HepG2 (cell line): ENCODE measurements at regions not wholly inside any gene's neighbourhood (a gene's known extent, or its start where the extent isn't known, plus 50 kb on each side); places are given as distances from the start of the nearest gene placed in this dataset.

ENCODE experiments used
- ATAC-seq: fragments of 200-7000 bp; cut with Tn5 transposase; 3 replicates; pipeline ENCODE4 v1.9.1; 2020; ENCODE audit warnings: mild to moderate bottlenecking, moderate library complexity
- BruUV-seq: library from RNA; stranded (reverse); fragments of 400-500 nt; replicated peaks from 2 replicates; lab custom pipeline; 2021; lab: Mats Ljungman, UMichigan
- CTCF ChIA-PET: fragments of 300-600 bp; formaldehyde crosslinking; extraction: SDS; loops from one replicate; lab custom pipeline; 2021; ENCODE audit warnings: low total read pairs, inconsistent platforms, low intra/inter-chr PET ratio; lab: Yijun Ruan, JAX
- POLR2A ChIA-PET: fragments of 350-600 bp; sonication (Branson Sonifier 250); formaldehyde crosslinking; loops from one replicate; lab custom pipeline; 2020; ENCODE audit warnings: antibody characterized with exemption, inconsistent platforms; lab: Yijun Ruan, JAX
- DNase-seq: peaks from one replicate; pipeline ENCODE4 v3.0.0-alpha.2; 2015; ENCODE audit warnings: low spot score
- FAIRE-seq: peaks from 3 replicates; lab custom pipeline; 2011; peaks lifted over from hg19 to GRCh38; lab: Jason Lieb, UNC
- H2AFZ ChIP-seq: one replicate; pipeline ENCODE4 v1.6.1; 2011; ENCODE audit warnings: low read length, inconsistent platforms
- H3K27ac ChIP-seq: fragments of 300-600 bp; 3 replicates; pipeline ENCODE4 v1.8.0; 2011; ENCODE audit warnings: mixed run types, mild to moderate bottlenecking, mixed read lengths, low read length, inconsistent platforms; ENCODE audit not compliant: insufficient read depth; ENCODE audit errors: extremely low read length
- H3K27me3 ChIP-seq, 2 experiments: fragments of 200-600 bp in 1 of 2; 2 replicates in 1 of 2; 3 replicates in 1 of 2; pipeline versions ENCODE4 v1.6.0 to v1.8.0; 2011; ENCODE audit warnings: low read length in 2 of 2, mild to moderate bottlenecking in 2 of 2, moderate library complexity in 2 of 2, inconsistent platforms in 1 of 2; ENCODE audit not compliant: insufficient read depth in 2 of 2, control insufficient read depth in 1 of 2
- H3K36me3 ChIP-seq, 2 experiments: fragments of 200-600 bp in 1 of 2; replicated peaks in 1 of 2; 2 replicates in 1 of 2; 3 replicates in 1 of 2; pipeline versions ENCODE4 v1.5.1 to v1.8.0; 2011; ENCODE audit warnings: low read length in 2 of 2, inconsistent platforms in 1 of 2; ENCODE audit not compliant: insufficient read depth in 2 of 2, control insufficient read depth in 1 of 2
- H3K4me1 ChIP-seq: 2 replicates; pipeline ENCODE4 v1.5.1; 2012; ENCODE audit warnings: low read length, inconsistent platforms; ENCODE audit not compliant: insufficient read depth
- H3K4me2 ChIP-seq: 2 replicates; pipeline ENCODE4 v1.6.0; 2011; ENCODE audit warnings: low read depth, low read length, inconsistent platforms
- H3K4me3 ChIP-seq, 3 experiments: fragments of 200-600 bp in 1 of 3; sonication (generic), shearing (Covaris generic) in 1 of 3; replicated peaks in 1 of 3; 2 replicates each; pipeline ENCODE4 v1.5.1; 2011 to 2016; ENCODE audit warnings: low read length in 3 of 3, inconsistent platforms in 2 of 3, low read depth in 2 of 3, mild to moderate bottlenecking in 2 of 3, control low read depth in 1 of 3, mixed read lengths in 1 of 3; ENCODE audit not compliant: insufficient read depth in 1 of 3
- H3K79me2 ChIP-seq: one replicate; pipeline ENCODE4 v1.6.1; 2011; ENCODE audit warnings: low read length, inconsistent platforms; ENCODE audit not compliant: insufficient read depth
- H3K9ac ChIP-seq: 2 replicates; pipeline ENCODE4 v1.6.0; 2011; ENCODE audit warnings: mild to moderate bottlenecking, low read depth, low read length, inconsistent platforms; ENCODE audit not compliant: insufficient read depth
- H3K9me3 ChIP-seq: 2 replicates; pipeline ENCODE4 v1.5.1; 2012; ENCODE audit warnings: mild to moderate bottlenecking, low read length
- H4K20me1 ChIP-seq: 2 replicates; pipeline ENCODE4 v1.6.0; 2011; ENCODE audit warnings: inconsistent platforms, mild to moderate bottlenecking, low read length, moderate library complexity; ENCODE audit not compliant: insufficient read depth
- ARHGAP35 ChIP-seq: sonication (generic); formaldehyde crosslinking; IDR thresholded peaks from 2 replicates; pipeline ENCODE4 v1.9.0; 2022; ENCODE audit warnings: mild to moderate bottlenecking, inconsistent platforms, moderate library complexity, missing genetic modification reagents, borderline replicate concordance
- HOXA5 ChIP-seq: sonication (generic); formaldehyde crosslinking; IDR thresholded peaks from 2 replicates; pipeline ENCODE4 v1.4.0; 2020; ENCODE audit warnings: missing genetic modification reagents
- U2AF1 ChIP-seq: fragments of 200-400 bp; formaldehyde crosslinking; optimal IDR thresholded peaks from 2 replicates; pipeline ENCODE3; 2017; ENCODE audit warnings: mild to moderate bottlenecking, low read depth, low read length
- WIZ ChIP-seq: sonication (generic); formaldehyde crosslinking; IDR thresholded peaks from 2 replicates; pipeline ENCODE4 v1.5.1; 2020; ENCODE audit warnings: mild to moderate bottlenecking, missing genetic modification reagents
- YEATS2 ChIP-seq: sonication (generic); formaldehyde crosslinking; IDR thresholded peaks from 2 replicates; pipeline ENCODE4 v1.4.0; 2020; ENCODE audit warnings: missing genetic modification reagents, borderline replicate concordance
- ZHX2 ChIP-seq, 2 experiments: sonication (generic) in 1 of 2; formaldehyde crosslinking in 1 of 2; IDR thresholded peaks; 2 replicates each; pipeline versions ENCODE4 v1.6.1 to v1.9.0; 2014 to 2022; ENCODE audit warnings: antibody characterized with exemption in 1 of 2, borderline replicate concordance in 1 of 2, inconsistent platforms in 1 of 2, low read depth in 1 of 2, missing genetic modification reagents in 1 of 2
- ZNF12 ChIP-seq: sonication (generic); formaldehyde crosslinking; IDR thresholded peaks from 2 replicates; pipeline ENCODE4 v1.5.0; 2020; ENCODE audit warnings: missing genetic modification reagents
- ZNF343 ChIP-seq: sonication (generic); formaldehyde crosslinking; IDR thresholded peaks from 2 replicates; pipeline ENCODE4 v1.4.0; 2020; ENCODE audit warnings: mild to moderate bottlenecking, missing genetic modification reagents
- ZNF354B ChIP-seq: sonication (generic); formaldehyde crosslinking; IDR thresholded peaks from 2 replicates; pipeline ENCODE4 v1.8.0; 2022; ENCODE audit warnings: mild to moderate bottlenecking, missing genetic modification reagents
- ZNF562 ChIP-seq: sonication (generic); formaldehyde crosslinking; IDR thresholded peaks from 2 replicates; pipeline ENCODE4 v1.8.0; 2022; ENCODE audit warnings: missing genetic modification reagents, borderline replicate concordance
- ZNF839 ChIP-seq: sonication (generic); formaldehyde crosslinking; IDR thresholded peaks from 2 replicates; pipeline ENCODE4 v1.4.0; 2020; ENCODE audit warnings: missing genetic modification reagents, mild to moderate bottlenecking, borderline replicate concordance
- ZNF879 ChIP-seq: sonication (generic); formaldehyde crosslinking; IDR thresholded peaks from 2 replicates; pipeline ENCODE4 v1.8.1; 2023; ENCODE audit warnings: missing genetic modification reagents
- ZSCAN9 ChIP-seq: IDR thresholded peaks from 2 replicates; pipeline ENCODE4 v1.6.1; 2016; ENCODE audit warnings: borderline replicate concordance
- WGBS: methylation state at CpG from one replicate; pipeline ENCODE4 v1.1.6; 2017; ENCODE audit warnings: low lambda C conversion rate; 5-methylcytosine and 5-hydroxymethylcytosine counted together
- in situ Hi-C: cut with HindIII; loops from 2 replicates; pipeline ENCODE4 v1.10.0; 2017; ENCODE audit warnings: low pct_unique_long_range_greater_than_20kb; ENCODE audit not compliant: extremely low pct_ligation_motif_present
- intact Hi-C: fragments of 100-400 bp; cut with micrococcal nuclease; formaldehyde crosslinking; loops from one replicate; pipeline ENCODE4 v1.10.0; 2022; ENCODE audit not compliant: unreplicated experiment

GRCh38 chr18:1353025-1353424 is 448.4 kb downstream of the ADCYAP1 start:
- TF ChIP-seq YEATS2 (CRISPR knock-in tag) (no peak), ZNF562 (CRISPR knock-in tag) (no peak), ZNF839 (CRISPR knock-in tag) (no peak), U2AF1 (no peak), WIZ (CRISPR knock-in tag) (no peak), ZNF354B (CRISPR knock-in tag) (no peak)
- TF ChIP-seq, all 625 proteins: peak for 0
- H3K4me3 ChIP-seq, result no peak overlapping the region
- in situ Hi-C loops (no loop called here), intact Hi-C loops (no loop called here)
- no peaks in the 10 kb centered on the region for H3K36me3 ChIP-seq
- H3K9me3 ChIP-seq, result no peaks in the 10 kb centered on the region
- ChIA-PET POLR2A (no interaction called here), CTCF (no interaction called here)
- H3K79me2 ChIP-seq, result no peaks in the 10 kb centered on the region
- no peak overlapping the region for H3K9ac ChIP-seq
- ATAC-seq (no peak), DNase-seq (no peak), FAIRE-seq (no peak)
- H2AFZ ChIP-seq, result no peak overlapping the region
- no peak overlapping the region for H3K27ac ChIP-seq
- no peaks in the 10 kb centered on the region for H3K4me1 ChIP-seq
- no TSS peak for BruUV-seq
- H4K20me1 ChIP-seq, result no peaks in the 10 kb centered on the region
- H3K27me3 ChIP-seq, result no peaks in the 10 kb centered on the region
- no peak overlapping the region for H3K4me2 ChIP-seq

GRCh38 chr18:1357724-1358123 is 453.1 kb downstream of the ADCYAP1 start:
- no peak for ATAC-seq
- TF ChIP-seq ZHX2 (IDR thresholded peaks at IDR 0.05; ENCODE audit: low read depth) (no peak), ZHX2 (CRISPR knock-in tag; IDR thresholded peaks at IDR 0.05; ENCODE audit: borderline replicate concordance) (no peak), ZSCAN9 (CRISPR knock-in tag) (no peak), ARHGAP35 (CRISPR knock-in tag) (no peak), ZNF12 (CRISPR knock-in tag) (no peak), HOXA5 (no peak), ZNF343 (CRISPR knock-in tag) (no peak), ZNF879 (CRISPR knock-in tag) (no peak)

More at GRCh38 chr18:1357724-1358123, 453.1 kb downstream of the ADCYAP1 start:
- intact Hi-C loops (no loop called here), in situ Hi-C loops (no loop called here)
- Histone ChIP-seq H3K79me2 (no peaks in the 10 kb centered on the region), H3K4me3 (no peak overlapping the region), H2AFZ (no peak overlapping the region), H3K27ac (no peak overlapping the region), H3K9me3 (no peaks in the 10 kb centered on the region), H3K36me3 (no peaks in the 10 kb centered on the region), H4K20me1 (no peaks in the 10 kb centered on the region), H3K27me3 (no peaks in the 10 kb centered on the region), H3K4me2 (no peak overlapping the region), H3K9ac (no peak overlapping the region), H3K4me1 (no peaks in the 10 kb centered on the region)
- CTCF ChIA-PET, result no interaction called here
- no peak for FAIRE-seq
- POLR2A ChIA-PET, result no interaction called here
- no TSS peak for BruUV-seq
- 0% methylated on average over 2 of the region's 2 CpGs for WGBS
- DNase-seq, result no peak
